ENCODE measurements at regions not wholly inside any gene's neighbourhood (a gene's known extent, or its start where the extent isn't known, plus 50 kb on each side); places are given as distances from the start of the nearest gene placed in this dataset.

DNA sequence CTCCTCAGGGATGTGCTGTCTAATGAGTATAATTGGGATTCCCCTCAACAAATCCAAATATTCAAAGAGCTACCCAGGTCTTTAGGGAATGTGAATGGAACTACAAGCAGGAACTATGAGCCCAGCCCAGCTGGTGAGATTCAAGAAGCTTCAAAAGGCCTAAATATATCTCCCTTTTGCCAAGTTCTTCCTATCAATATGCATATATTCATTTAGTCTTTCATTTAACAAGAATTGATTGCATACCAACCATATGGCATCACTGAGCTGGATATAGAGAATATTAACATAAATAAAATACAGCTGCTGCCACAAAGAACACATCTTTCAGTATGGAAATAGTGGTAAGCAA is 58.9 kb upstream of the PRSS23 start:
- H3K4me1 ChIP-seq (ENCODE audit: control insufficient read depth, extremely low read depth, insufficient read depth, low read length) = peaks cover 56% of the 10 kb centered on the region
- no peaks in the 10 kb centered on the region for H3K36me3 ChIP-seq (ENCODE audit: control insufficient read depth in 2 of 2, extremely low read depth in 1 of 2, insufficient read depth in 2 of 2, low read length in 2 of 2)
- dilution Hi-C loops (cut with MboI; ENCODE audit: extremely low pct_ligation_motif_present, low sequenced_read_pairs) = no loop called here

DNA sequence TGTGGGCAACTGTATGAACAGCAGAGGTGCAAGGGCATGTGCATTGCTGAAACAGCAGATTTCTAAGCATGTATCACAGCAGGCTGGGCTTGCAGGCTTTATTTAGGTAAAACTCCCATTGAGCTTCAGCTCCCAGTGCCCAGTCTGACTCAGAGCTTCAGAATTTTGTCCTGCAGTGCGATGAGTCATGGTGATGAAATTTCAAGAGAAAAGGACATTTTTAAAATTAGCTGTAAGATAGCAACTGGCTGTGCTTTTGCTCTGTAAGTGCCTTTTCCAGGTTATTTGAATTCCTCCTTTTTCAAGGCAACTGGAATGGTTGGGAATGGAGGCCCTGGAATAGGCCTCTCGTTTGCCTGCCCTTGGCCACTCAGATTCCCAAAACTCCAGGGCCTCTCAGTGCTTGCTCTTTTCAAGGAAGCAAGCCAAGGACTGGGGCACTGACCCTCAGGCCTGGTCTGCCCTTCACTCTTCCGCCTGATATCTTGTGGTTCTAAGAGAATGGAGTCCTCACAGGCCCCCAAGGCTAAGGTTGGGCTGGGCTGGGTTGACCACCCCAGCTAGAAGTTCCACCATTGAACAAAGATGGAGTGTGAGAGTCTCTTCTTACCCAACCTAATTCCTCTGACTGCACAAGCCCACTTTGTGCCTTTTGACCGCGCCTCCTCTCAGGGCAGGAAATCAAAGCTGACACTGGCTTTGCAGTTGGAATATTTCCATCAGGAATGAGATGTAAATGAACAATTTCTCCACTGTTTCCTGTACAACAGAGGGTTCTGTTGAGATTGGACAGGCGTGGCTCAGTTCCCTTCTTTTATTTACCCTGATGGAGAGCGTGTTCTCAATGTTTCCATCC is 59.5 kb upstream of the PRSS23 start:
- H3K4me3 ChIP-seq (ENCODE audit: control insufficient read depth in 2 of 3, extremely low read depth in 1 of 3, insufficient read depth in 2 of 3, low read depth in 1 of 3, low read length in 3 of 3) = peak overlapping the region in 2 of 3 experiments; percentile 29 to 39
- no peaks in the 10 kb centered on the region for H3K9me1 ChIP-seq (ENCODE audit: control insufficient read depth, extremely low read depth, insufficient read depth, low read length)
- H3K4me2 ChIP-seq (ENCODE audit: control insufficient read depth, extremely low read depth, insufficient read depth, low read depth, low read length) = peak overlapping the region; percentile 89
- DNase-seq (ENCODE audit: low read depth, low spot score) (peak; percentile 82), FAIRE-seq (peak; percentile 76)
- H3K27me3 ChIP-seq (ENCODE audit: control insufficient read depth, extremely low read depth, insufficient read depth, low read length) = no peaks in the 10 kb centered on the region
- peaks cover 56% of the 10 kb centered on the region for H3K4me1 ChIP-seq (ENCODE audit: control insufficient read depth, extremely low read depth, insufficient read depth, low read length)
- no peaks in the 10 kb centered on the region for H3K79me2 ChIP-seq (ENCODE audit: control insufficient read depth, insufficient read depth, low read length)
- peak overlapping the region; percentile 96 for H3K27ac ChIP-seq (ENCODE audit: control insufficient read depth, insufficient read depth, low read length)
- H3K9me3 ChIP-seq (ENCODE audit: control insufficient read depth, low read depth, low read length) = no peaks in the 10 kb centered on the region
- H4K20me1 ChIP-seq (ENCODE audit: control insufficient read depth, extremely low read depth, insufficient read depth, low read length) = no peaks in the 10 kb centered on the region
- dilution Hi-C loops (cut with MboI; ENCODE audit: extremely low pct_ligation_motif_present, low sequenced_read_pairs) = no loop called here
- H3K36me3 ChIP-seq (ENCODE audit: control insufficient read depth in 2 of 2, extremely low read depth in 1 of 2, insufficient read depth in 2 of 2, low read length in 2 of 2) = no peaks in the 10 kb centered on the region
- TF ChIP-seq EZH2 (IDR thresholded peaks at IDR 0.05; ENCODE audit: low read length) = no peak
- TF ChIP-seq, protein P1, sequence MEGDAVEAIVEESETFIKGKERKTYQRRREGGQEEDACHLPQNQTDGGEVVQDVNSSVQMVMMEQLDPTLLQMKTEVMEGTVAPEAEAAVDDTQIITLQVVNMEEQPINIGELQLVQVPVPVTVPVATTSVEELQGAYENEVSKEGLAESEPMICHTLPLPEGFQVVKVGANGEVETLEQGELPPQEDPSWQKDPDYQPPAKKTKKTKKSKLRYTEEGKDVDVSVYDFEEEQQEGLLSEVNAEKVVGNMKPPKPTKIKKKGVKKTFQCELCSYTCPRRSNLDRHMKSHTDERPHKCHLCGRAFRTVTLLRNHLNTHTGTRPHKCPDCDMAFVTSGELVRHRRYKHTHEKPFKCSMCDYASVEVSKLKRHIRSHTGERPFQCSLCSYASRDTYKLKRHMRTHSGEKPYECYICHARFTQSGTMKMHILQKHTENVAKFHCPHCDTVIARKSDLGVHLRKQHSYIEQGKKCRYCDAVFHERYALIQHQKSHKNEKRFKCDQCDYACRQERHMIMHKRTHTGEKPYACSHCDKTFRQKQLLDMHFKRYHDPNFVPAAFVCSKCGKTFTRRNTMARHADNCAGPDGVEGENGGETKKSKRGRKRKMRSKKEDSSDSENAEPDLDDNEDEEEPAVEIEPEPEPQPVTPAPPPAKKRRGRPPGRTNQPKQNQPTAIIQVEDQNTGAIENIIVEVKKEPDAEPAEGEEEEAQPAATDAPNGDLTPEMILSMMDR (optimal IDR thresholded peaks at IDR 0.05 in 1 of 3, IDR thresholded peaks at IDR 0.05 in 1 of 3, conservative IDR thresholded peaks at IDR 0.05 in 1 of 3; ENCODE audit: extremely low read depth in 1 of 3, insufficient read depth in 2 of 3, low read length in 3 of 3) = no peak
- H3K9ac ChIP-seq (ENCODE audit: control insufficient read depth, extremely low read depth, insufficient read depth, low read length) = peak overlapping the region; percentile 71
- peak overlapping the region; percentile 28 for H2AFZ ChIP-seq (ENCODE audit: control insufficient read depth, low read length)

More for the DNA sequence above, 58.9 kb upstream of the PRSS23 start:
- H3K9me3 ChIP-seq (ENCODE audit: control insufficient read depth, low read depth, low read length) = no peaks in the 10 kb centered on the region
- DNase-seq (ENCODE audit: low read depth, low spot score) (no peak), FAIRE-seq (no peak)
- no peaks in the 10 kb centered on the region for H3K9me1 ChIP-seq (ENCODE audit: control insufficient read depth, extremely low read depth, insufficient read depth, low read length)
- TF ChIP-seq EZH2 (IDR thresholded peaks at IDR 0.05; ENCODE audit: low read length) = no peak
- H2AFZ ChIP-seq (ENCODE audit: control insufficient read depth, low read length) = no peak overlapping the region
- peak overlapping the region; percentile 89 for H3K4me2 ChIP-seq (ENCODE audit: control insufficient read depth, extremely low read depth, insufficient read depth, low read depth, low read length)
- H3K27me3 ChIP-seq (ENCODE audit: control insufficient read depth, extremely low read depth, insufficient read depth, low read length) = no peaks in the 10 kb centered on the region
- H3K9ac ChIP-seq (ENCODE audit: control insufficient read depth, extremely low read depth, insufficient read depth, low read length) = peak overlapping the region; percentile 71
- peak overlapping the region in 1 of 3 experiments; percentile 21 for H3K4me3 ChIP-seq (ENCODE audit: control insufficient read depth in 2 of 3, extremely low read depth in 1 of 3, insufficient read depth in 2 of 3, low read depth in 1 of 3, low read length in 3 of 3)
- no peaks in the 10 kb centered on the region for H4K20me1 ChIP-seq (ENCODE audit: control insufficient read depth, extremely low read depth, insufficient read depth, low read length)
- peak overlapping the region; percentile 96 for H3K27ac ChIP-seq (ENCODE audit: control insufficient read depth, insufficient read depth, low read length)
- no peaks in the 10 kb centered on the region for H3K79me2 ChIP-seq (ENCODE audit: control insufficient read depth, insufficient read depth, low read length)
